ENCODE measurements at regions not wholly inside any gene's neighbourhood (a gene's known extent, or its start where the extent isn't known, plus 50 kb on each side); places are given as distances from the start of the nearest gene placed in this dataset.

DNA sequence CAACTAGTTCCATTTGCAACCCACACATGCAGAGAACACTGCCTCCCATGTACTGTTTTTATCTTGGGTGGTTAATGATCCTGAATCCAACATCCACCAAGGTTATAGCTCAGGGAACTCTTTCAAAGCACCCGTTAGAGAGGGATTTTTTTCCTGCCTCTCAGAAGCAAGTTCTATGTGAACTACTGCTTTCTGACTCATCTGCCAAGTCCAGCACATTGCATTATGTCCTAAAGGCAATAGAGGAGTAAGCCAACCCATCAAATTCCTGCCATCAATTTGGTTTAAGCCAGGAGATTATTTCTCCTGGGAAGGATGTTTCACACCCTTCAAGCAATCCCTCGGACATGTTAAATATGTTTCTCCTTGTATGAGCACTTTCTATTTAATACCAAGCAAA, 334.5 kb downstream of the GASK1B start:
- intact Hi-C loops (cut with DNase I): no loop called here
- no peak for TF ChIP-seq POLR2A (IDR thresholded peaks at IDR 0.05)
- no peak for TF ChIP-seq CTCF (IDR thresholded peaks at IDR 0.05)
- no peak for TF ChIP-seq POLR2AphosphoS5 (IDR thresholded peaks at IDR 0.05)
- TF ChIP-seq EP300 (IDR thresholded peaks at IDR 0.05): no peak
- 50 to 63% methylated on average over 2 of the region's 2 CpGs for WGBS, 2 donors
- no peak for DNase-seq
- Histone ChIP-seq H3K4me1 (no peaks in the 10 kb centered on the region), H3K27ac (no peak overlapping the region), H3K4me3 (no peak overlapping the region), H3K36me3 (no peaks in the 10 kb centered on the region), H3K27me3 (no peaks in the 10 kb centered on the region), H3K9me3 (no peaks in the 10 kb centered on the region)

DNA sequence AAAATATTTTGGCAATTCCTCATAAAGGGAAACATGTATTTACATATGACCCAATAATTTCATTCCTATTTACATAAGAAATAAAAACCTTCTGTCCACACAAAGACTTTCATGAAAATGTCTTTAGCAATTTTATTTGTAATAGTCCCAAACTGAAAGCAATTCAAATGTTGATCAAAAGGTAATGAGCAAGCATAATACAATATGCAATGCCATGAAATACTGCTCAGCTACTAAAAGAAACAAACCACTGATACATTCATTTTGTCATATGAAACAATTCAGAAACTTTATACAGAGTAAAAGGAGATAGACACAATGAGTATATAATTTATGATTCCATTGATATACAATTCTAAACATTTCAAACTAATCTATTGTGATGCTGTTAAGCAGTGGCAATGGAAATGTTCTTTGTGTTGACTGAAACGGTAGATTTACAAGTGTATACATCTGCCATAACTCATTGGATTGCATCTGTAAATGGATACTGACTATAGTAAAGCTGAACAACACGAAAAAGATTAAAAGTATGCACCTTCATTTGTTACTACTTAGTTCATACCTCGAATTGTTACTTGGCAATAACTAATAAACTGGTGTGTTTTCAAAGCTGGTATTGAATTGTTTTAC, 335.6 kb downstream of the GASK1B start:
- TF ChIP-seq EP300 (IDR thresholded peaks at IDR 0.05) (no peak), CTCF (IDR thresholded peaks at IDR 0.05) (no peak), POLR2AphosphoS5 (IDR thresholded peaks at IDR 0.05) (no peak), POLR2A (IDR thresholded peaks at IDR 0.05) (no peak)
- Histone ChIP-seq H3K9me3 (no peaks in the 10 kb centered on the region), H3K36me3 (no peaks in the 10 kb centered on the region), H3K4me1 (no peaks in the 10 kb centered on the region), H3K27ac (no peak overlapping the region), H3K4me3 (no peak overlapping the region), H3K27me3 (no peaks in the 10 kb centered on the region)
- no peak for DNase-seq
- 24 to 50% methylated on average over 3 of the region's 3 CpGs for WGBS, 2 donors
- intact Hi-C loops (cut with DNase I): no loop called here

GRCh38 chr4:157832596-157832995, 340.2 kb downstream of the GASK1B start:
- no peak overlapping the region for H3K27ac ChIP-seq

DNA sequence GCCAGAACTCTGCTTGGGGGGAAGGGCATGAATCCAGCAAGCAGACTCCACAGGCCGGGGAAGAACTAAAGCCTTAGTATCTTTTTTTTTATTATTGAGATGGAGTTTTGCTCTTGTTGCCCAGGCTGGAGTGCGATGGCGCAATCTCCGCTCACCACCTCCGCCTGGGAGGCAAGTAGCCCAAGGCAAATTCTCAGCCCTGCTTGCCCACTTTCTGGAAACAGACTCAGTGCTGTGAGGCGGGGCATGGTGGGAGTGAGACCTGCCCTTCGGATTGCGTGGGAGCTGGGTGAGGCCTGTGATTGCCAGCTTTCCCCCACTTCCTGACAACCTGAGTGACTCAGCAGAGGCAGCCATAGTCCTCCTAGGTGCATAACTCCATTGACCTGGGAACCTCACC, 348.8 kb downstream of the GASK1B start:
- no peaks in the 10 kb centered on the region for H3K36me3 ChIP-seq
- WGBS, 2 donors: 81 to 92% methylated on average over 8 of the region's 8 CpGs

More at GRCh38 chr4:157832596-157832995, 340.2 kb downstream of the GASK1B start:
- no peak overlapping the region for H3K4me3 ChIP-seq
- H3K9me3 ChIP-seq: no peaks in the 10 kb centered on the region
- no peak for DNase-seq
- no peaks in the 10 kb centered on the region for H3K27me3 ChIP-seq
- 12 to 39% methylated on average over 1 of the region's 1 CpG for WGBS, 2 donors
- intact Hi-C loops (cut with DNase I): no loop called here
- no peaks in the 10 kb centered on the region for H3K36me3 ChIP-seq
- no peak for TF ChIP-seq POLR2A (IDR thresholded peaks at IDR 0.05)
- no peak for TF ChIP-seq POLR2AphosphoS5 (IDR thresholded peaks at IDR 0.05)
- no peak for TF ChIP-seq CTCF (IDR thresholded peaks at IDR 0.05)
- TF ChIP-seq EP300 (IDR thresholded peaks at IDR 0.05): no peak
- no peaks in the 10 kb centered on the region for H3K4me1 ChIP-seq

More for the DNA sequence above, 348.8 kb downstream of the GASK1B start:
- Histone ChIP-seq H3K4me3 (no peak overlapping the region), H3K9me3 (peaks cover 0 to 4% (median 0%) of the 10 kb centered on the region in 4 donors), H3K27me3 (no peaks in the 10 kb centered on the region), H3K4me1 (no peaks in the 10 kb centered on the region), H3K27ac (no peak overlapping the region)
- TF ChIP-seq EP300 (IDR thresholded peaks at IDR 0.05) (no peak), POLR2A (IDR thresholded peaks at IDR 0.05) (no peak), POLR2AphosphoS5 (IDR thresholded peaks at IDR 0.05) (no peak), CTCF (IDR thresholded peaks at IDR 0.05) (no peak)
- DNase-seq: no peak
- intact Hi-C loops (cut with DNase I): no loop called here

Data from sigmoid colon (tissue), 6 donors.